GM20000 (cell line): ENCODE measurements at regions not wholly inside any gene's neighbourhood (a gene's known extent, or its start where the extent isn't known, plus 50 kb on each side); places are given as distances from the start of the nearest gene placed in this dataset.

Source experiments
- DNase-seq: peaks from one replicate; pipeline ENCODE4 v3.0.0; 2012; ENCODE audit warnings: low spot score
- TF ChIP-seq, protein P1 (sequence below): IDR thresholded peaks from 2 replicates; pipeline ENCODE4 v1.5.1; 2012; ENCODE audit warnings: mild to moderate bottlenecking, control low read depth; ENCODE audit errors: extremely low read depth, missing control alignments

DNA sequence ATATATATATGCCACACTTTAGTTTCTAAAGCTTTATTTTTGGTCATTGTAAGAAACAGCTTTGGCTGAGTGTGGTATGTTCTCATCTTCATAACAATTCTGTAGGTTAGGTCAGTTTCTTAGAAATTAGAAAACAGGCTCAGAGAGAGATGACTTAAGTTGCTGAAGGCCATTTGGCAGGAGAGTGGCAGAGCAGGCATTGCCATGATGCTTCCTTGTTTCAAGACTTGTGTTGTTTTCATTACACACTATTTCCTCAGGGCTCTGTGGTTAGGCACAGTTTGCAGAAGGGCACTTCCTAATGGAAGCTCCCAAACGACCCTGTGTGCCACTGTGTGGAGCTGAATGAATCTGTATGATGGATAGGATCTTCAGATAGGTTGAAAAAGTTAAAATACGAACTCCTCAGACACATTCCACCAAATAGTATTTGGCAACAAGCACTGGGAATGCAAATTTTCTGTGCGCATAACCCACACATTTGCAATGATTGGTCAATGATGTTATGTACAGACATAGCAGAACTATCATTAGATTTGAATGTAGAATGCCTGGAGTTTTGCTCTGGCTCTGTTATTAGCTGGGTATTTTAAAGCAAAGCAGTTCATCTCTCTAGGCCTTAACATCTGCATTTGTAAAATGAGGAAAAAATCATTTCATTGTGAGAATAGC lies 274.3 kb upstream of the HS3ST1 start:
- no peak for DNase-seq

DNA sequence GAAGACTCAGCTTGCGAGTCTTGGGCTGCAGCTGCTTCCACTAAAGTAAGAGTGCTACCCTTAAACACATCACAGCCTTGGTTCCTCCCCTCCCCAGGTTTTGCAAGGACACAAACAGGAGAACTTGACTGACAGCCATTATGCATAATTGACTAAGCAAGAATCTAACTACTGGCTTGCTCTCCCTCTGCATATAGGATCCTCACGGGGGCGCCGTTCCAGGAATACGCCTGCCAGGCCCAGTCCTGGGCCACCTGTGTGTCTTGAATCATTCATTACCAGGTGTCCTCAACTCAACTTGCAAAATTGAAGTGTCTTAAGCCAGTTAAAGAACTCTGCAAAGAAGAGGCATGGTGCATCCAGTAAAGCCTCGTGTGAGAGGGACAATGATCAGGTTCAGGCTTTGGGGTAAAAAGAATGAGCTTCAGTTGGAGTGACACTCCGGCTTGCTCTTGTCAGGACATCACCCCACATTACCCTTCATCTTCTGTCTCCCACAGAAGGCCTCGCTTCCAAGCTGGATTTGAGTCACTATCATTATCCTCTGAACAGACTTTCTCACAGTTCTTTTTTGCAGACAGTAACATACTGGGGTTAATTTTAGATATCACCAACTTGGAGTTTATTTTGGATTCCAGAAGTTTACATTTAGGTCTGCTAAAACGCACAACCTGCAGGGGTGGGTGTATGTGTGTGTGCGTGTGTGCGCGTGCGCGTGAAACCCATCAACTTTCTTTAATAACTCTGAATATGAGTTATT lies 273.5 kb upstream of the HS3ST1 start:
- DNase-seq: no peak
- TF ChIP-seq, protein P1, sequence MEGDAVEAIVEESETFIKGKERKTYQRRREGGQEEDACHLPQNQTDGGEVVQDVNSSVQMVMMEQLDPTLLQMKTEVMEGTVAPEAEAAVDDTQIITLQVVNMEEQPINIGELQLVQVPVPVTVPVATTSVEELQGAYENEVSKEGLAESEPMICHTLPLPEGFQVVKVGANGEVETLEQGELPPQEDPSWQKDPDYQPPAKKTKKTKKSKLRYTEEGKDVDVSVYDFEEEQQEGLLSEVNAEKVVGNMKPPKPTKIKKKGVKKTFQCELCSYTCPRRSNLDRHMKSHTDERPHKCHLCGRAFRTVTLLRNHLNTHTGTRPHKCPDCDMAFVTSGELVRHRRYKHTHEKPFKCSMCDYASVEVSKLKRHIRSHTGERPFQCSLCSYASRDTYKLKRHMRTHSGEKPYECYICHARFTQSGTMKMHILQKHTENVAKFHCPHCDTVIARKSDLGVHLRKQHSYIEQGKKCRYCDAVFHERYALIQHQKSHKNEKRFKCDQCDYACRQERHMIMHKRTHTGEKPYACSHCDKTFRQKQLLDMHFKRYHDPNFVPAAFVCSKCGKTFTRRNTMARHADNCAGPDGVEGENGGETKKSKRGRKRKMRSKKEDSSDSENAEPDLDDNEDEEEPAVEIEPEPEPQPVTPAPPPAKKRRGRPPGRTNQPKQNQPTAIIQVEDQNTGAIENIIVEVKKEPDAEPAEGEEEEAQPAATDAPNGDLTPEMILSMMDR: no peak

More for the DNA sequence above, 274.3 kb upstream of the HS3ST1 start:
- TF ChIP-seq, protein P1: no peak

DNA sequence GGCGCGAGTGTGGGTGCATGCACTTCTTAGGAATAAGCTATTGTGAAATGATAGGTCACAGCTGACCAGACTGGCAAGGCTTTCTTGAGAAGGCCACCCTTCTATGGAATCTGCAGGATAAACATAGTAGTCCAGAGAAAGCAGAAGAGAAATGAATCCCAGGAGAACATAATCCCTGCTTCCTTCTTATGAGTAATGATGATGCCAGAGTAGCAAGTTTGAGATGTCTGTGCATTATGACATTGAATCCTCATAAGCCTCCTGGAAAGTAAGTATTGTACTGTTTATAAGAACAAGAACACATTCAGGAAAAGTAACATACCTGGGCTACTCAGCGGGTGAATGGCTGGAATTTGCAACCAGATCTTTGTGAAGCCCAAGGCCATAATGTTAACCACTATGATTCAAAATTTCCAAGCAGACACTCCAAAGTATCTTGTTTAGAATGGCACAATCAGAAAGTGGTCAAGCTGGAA lies 272.1 kb upstream of the HS3ST1 start:
- TF ChIP-seq, protein P1: no peak
- DNase-seq: no peak

DNA sequence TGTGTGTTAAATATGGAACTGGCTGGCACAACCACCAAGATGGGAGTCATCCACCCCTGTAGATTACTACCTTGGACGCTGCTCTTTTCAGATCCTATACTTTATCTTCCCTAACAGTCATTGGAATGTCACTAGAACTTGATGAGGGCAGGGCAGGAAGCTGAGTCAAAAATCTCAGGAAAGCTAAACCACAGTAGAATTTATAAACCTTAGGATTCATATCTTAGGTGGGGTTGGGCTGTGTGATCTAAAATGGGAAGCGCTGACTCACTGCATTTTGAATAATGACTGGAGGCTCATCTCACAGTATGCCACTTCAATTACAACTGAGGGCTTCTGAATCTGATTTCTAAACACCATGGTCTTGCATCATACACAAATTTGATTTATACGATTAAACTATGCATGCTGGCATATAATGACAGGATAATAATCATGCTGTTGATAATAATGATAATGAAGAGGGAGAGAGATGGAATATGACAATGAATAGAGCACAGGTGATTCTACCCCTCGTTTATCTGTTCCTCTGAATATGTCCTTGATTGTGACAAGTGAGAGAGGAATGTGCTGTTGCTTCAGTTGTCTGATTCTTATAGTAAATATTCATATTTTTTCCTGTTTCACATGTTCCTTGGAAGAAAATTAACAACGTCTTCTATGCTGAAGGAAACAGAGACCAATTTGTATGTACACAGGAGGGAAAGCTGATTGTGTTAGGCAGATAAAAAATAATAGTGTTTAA lies 270.3 kb upstream of the HS3ST1 start:
- DNase-seq: no peak
- TF ChIP-seq, protein P1: no peak

DNA sequence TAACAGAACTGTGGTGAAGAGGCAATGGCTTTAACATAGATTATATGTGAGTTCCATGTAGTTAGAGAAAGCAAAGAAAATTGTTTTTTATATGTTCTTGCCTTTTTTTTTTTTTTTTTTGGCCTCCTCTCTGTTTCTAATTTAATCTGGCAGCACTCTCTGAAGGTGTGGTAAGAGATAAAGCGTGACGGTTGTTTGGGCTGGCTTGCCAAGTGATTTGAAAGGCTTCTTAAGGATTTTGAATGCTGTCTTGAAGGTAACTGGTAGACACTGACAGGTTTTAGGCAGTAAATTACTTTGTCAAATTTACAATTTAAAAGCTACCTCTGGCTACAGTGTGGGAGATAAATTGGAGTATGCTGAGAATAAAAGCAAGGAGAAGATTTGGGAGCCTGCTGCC lies 269.3 kb upstream of the HS3ST1 start:
- DNase-seq: no peak

DNA sequence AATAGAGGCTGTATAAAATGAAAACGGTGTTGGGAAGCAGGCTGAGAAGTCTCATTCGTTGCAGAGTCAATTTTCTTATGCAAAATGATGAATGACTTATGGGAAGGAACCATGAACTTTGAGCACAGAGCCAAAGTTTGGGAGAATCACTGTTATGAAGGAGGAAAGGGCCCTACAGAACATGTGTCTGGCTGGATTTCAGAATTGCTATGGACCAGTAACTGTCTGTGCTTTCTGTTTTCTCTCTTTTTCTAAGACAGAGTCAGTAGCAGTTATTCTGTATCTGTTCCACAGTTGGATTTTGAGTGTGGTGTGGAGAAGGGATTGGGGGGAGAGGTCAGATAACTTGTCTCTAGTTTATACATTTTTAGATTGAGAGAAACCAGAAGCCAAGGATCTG lies 265.0 kb upstream of the HS3ST1 start:
- no peak for DNase-seq
- TF ChIP-seq, protein P1: no peak

More for the DNA sequence above, 269.3 kb upstream of the HS3ST1 start:
- TF ChIP-seq, protein P1: no peak

DNA sequence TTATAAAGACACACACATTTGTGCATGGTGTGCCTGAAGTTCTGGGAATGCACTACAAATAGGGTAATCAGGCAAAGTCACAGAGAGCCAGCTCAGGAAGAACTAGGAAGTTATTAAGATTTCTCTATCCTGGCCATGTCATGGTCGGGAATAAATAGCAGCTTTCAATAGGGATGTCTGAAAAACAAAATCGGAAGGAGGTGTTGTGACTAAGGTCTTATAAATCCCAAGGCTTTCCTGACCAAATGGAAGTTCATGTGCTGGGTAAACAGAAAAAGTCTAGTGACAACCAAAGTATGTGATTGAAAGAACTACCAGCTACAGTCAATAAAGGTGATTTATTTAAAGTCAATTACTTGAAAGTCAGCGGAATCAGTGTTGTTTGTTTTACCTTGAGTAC lies 262.5 kb upstream of the HS3ST1 start:
- TF ChIP-seq, protein P1: no peak
- no peak for DNase-seq
